MM.1S (cell line): ENCODE measurements at regions not wholly inside any gene's neighbourhood (a gene's known extent, or its start where the extent isn't known, plus 50 kb on each side); places are given as distances from the start of the nearest gene placed in this dataset.

Experiments
- DNase-seq: peaks from one replicate; pipeline ENCODE4 v3.0.0-alpha.2; 2015
- H2AFZ ChIP-seq: fragments of 300-600 bp; sonication (generic); 2 replicates; pipeline ENCODE4 v1.6.0; 2016; ENCODE audit warnings: antibody characterized with exemption, low read length
- H3F3A ChIP-seq: fragments of 300-600 bp; sonication (generic); 2 replicates; pipeline ENCODE4 v1.6.1; 2016; ENCODE audit warnings: mild to moderate bottlenecking, antibody characterized with exemption, low read length, moderate library complexity, mixed read lengths; ENCODE audit not compliant: insufficient read depth
- H3K27ac ChIP-seq: fragments of 300-600 bp; sonication (generic); 2 replicates; pipeline ENCODE4 v1.5.1; 2016; ENCODE audit warnings: mild to moderate bottlenecking, low read length
- H3K27me3 ChIP-seq: fragments of 300-600 bp; sonication (generic); replicated peaks from 2 replicates; pipeline ENCODE4 v1.6.0; 2016; ENCODE audit warnings: low read length; ENCODE audit not compliant: insufficient read depth
- H3K36me3 ChIP-seq: fragments of 300-600 bp; sonication (generic); replicated peaks from 2 replicates; pipeline ENCODE4 v1.6.1; 2016; ENCODE audit warnings: mild to moderate bottlenecking, low read length, mixed read lengths; ENCODE audit not compliant: insufficient read depth
- H3K4me1 ChIP-seq: fragments of 300-600 bp; sonication (generic); 2 replicates; pipeline ENCODE4 v1.6.1; 2016; ENCODE audit warnings: low read length, mixed read lengths
- H3K4me2 ChIP-seq: fragments of 300-600 bp; sonication (generic); 2 replicates; pipeline ENCODE4 v1.6.0; 2016; ENCODE audit warnings: low read depth, low read length
- H3K4me3 ChIP-seq: fragments of 300-600 bp; sonication (generic); 2 replicates; pipeline ENCODE4 v1.5.1; 2016; ENCODE audit warnings: low read length, mixed read lengths
- H3K79me2 ChIP-seq: fragments of 300-600 bp; sonication (generic); 2 replicates; pipeline ENCODE4 v1.6.1; 2016; ENCODE audit warnings: mixed run types, low read length, mixed read lengths
- H3K9ac ChIP-seq: fragments of 300-600 bp; sonication (generic); 2 replicates; pipeline ENCODE4 v1.6.1; 2016; ENCODE audit warnings: low read length, mixed read lengths
- H3K9me2 ChIP-seq: fragments of 300-600 bp; sonication (generic); replicated peaks from 2 replicates; pipeline ENCODE4 v1.6.1; 2016; ENCODE audit warnings: mild to moderate bottlenecking, low read length, mixed read lengths; ENCODE audit not compliant: insufficient read depth
- H3K9me3 ChIP-seq: fragments of 300-600 bp; sonication (generic); replicated peaks from 2 replicates; pipeline ENCODE4 v1.6.1; 2016; ENCODE audit warnings: mild to moderate bottlenecking, low read length, mixed read lengths; ENCODE audit not compliant: insufficient read depth
- H4K20me1 ChIP-seq: fragments of 300-600 bp; sonication (generic); 2 replicates; pipeline ENCODE4 v1.6.1; 2016; ENCODE audit warnings: mild to moderate bottlenecking, low read length, moderate library complexity, mixed read lengths; ENCODE audit not compliant: insufficient read depth
- CTCF ChIP-seq: fragments of 300-600 bp; sonication (generic); IDR thresholded peaks from 2 replicates; pipeline ENCODE4 v1.5.1; 2016; ENCODE audit warnings: antibody characterized with exemption, low read length, mixed read lengths
- EZH2 ChIP-seq: fragments of 300-600 bp; sonication (generic); optimal IDR thresholded peaks from 2 replicates; pipeline ENCODE3; 2017; ENCODE audit warnings: low read depth, mild to moderate bottlenecking, antibody characterized with exemption, low read length, mixed read lengths
- EZH2phosphoT487 ChIP-seq: fragments of 300-600 bp; sonication (generic); IDR thresholded peaks from 2 replicates; pipeline ENCODE4 v1.6.1; 2018; ENCODE audit warnings: antibody characterized with exemption, low read length

GRCh38 chr10:85400981-85401695 is 965.5 kb downstream of the GRID1 start:
- Histone ChIP-seq H3K27me3 (no peaks in the 10 kb centered on the region), H3K4me1 (no peaks in the 10 kb centered on the region), H3K27ac (no peak overlapping the region), H3F3A (no peaks in the 10 kb centered on the region), H3K4me3 (no peak overlapping the region), H2AFZ (no peak overlapping the region), H4K20me1 (no peaks in the 10 kb centered on the region), H3K9me3 (no peaks in the 10 kb centered on the region), H3K4me2 (no peak overlapping the region), H3K79me2 (no peaks in the 10 kb centered on the region), H3K9ac (no peak overlapping the region), H3K9me2 (no peaks in the 10 kb centered on the region), H3K36me3 (no peaks in the 10 kb centered on the region)
- TF ChIP-seq EZH2phosphoT487: no peak
- TF ChIP-seq CTCF: no peak
- TF ChIP-seq EZH2: no peak
- no peak for DNase-seq

GRCh38 chr10:85402541-85402940 is 964.1 kb downstream of the GRID1 start:
- Histone ChIP-seq H3K9ac (no peak overlapping the region), H3K36me3 (no peaks in the 10 kb centered on the region), H3K4me1 (no peaks in the 10 kb centered on the region), H3K79me2 (no peaks in the 10 kb centered on the region), H3F3A (no peaks in the 10 kb centered on the region), H3K4me2 (no peak overlapping the region), H3K27ac (no peak overlapping the region), H3K9me3 (no peaks in the 10 kb centered on the region), H3K27me3 (no peaks in the 10 kb centered on the region), H3K9me2 (no peaks in the 10 kb centered on the region), H2AFZ (no peak overlapping the region), H3K4me3 (no peak overlapping the region), H4K20me1 (no peaks in the 10 kb centered on the region)
- DNase-seq: no peak
- no peak for TF ChIP-seq CTCF
- no peak for TF ChIP-seq EZH2phosphoT487
- TF ChIP-seq EZH2: no peak

GRCh38 chr10:85407088-85407487 is 959.5 kb downstream of the GRID1 start:
- Histone ChIP-seq H3K79me2 (no peaks in the 10 kb centered on the region), H3K4me3 (no peak overlapping the region), H4K20me1 (no peaks in the 10 kb centered on the region), H3K9ac (no peak overlapping the region), H3K4me2 (no peak overlapping the region), H3K9me2 (no peaks in the 10 kb centered on the region), H3F3A (no peaks in the 10 kb centered on the region), H3K9me3 (no peaks in the 10 kb centered on the region), H3K27ac (no peak overlapping the region), H2AFZ (no peak overlapping the region), H3K27me3 (no peaks in the 10 kb centered on the region), H3K4me1 (no peaks in the 10 kb centered on the region), H3K36me3 (no peaks in the 10 kb centered on the region)
- no peak for DNase-seq
- TF ChIP-seq EZH2phosphoT487 (no peak), EZH2 (no peak), CTCF (no peak)
